ENCODE measurements at regions not wholly inside any gene's neighbourhood (a gene's known extent, or its start where the extent isn't known, plus 50 kb on each side); places are given as distances from the start of the nearest gene placed in this dataset.

- DNase-seq, result no peak
These were observed 173.9 kb upstream of the KLF3 start for GRCh38 chr4:38489924-38490639.

DNA sequence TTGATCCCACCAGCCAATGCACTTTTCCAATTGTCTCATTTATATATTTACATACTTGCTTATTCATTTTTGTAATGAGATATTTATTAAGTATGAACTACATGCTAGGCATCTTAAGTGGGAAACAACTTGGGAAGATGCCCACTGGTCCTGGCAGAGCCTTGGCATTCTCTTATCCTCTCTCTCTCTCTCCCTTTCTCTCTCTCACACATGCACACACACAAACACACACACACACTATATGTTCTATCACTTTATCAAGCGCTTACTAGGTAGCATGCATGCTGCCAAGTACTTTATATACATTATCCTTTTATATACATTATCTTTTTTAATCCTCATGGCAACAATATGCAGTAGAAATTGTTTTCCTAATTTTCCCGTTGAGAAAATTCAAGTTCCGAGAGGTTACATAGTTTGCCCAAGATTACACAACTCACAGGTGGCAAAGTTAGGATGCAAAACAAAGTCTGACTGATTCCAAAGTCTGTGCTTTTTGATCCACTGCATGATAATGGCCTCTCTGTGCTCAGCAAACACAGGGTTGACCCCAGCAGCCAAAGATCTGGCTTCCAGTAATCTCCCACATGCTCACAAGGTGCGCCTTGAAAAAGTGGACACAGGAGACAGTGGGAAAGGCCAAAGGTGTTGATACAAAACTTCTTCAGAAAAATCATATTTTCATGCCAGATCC is 173.1 kb upstream of the KLF3 start:
- no peak for DNase-seq

DNA sequence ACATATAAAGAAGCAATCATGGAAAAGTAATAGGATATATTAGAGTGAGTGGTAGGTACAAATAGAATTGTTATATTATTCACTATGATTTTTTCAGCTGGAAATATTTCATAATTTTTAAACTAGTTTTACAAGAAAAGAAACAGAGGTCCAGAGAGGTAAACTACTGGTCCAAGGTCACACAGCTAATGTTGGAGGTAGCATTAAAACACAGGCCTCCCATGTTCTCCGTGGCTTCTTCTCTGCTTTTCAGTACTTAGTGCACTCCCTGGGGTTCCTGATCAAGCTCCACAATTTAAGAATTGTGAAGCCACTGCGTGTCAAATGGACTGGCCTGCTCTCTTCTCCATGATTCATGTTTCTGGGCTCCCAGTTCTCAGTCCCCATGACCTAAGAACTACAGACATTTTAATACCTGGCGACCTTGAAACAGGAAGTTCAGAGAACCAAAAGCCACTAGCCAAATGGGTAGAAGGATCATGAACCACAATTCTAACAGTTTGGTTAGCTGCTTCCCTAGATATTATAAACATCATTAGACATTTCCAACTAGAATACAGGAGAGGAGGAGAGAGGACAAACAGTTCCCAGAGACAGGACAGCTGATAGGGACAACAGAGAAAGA is 172.0 kb upstream of the KLF3 start:
- no peak for DNase-seq

DNA sequence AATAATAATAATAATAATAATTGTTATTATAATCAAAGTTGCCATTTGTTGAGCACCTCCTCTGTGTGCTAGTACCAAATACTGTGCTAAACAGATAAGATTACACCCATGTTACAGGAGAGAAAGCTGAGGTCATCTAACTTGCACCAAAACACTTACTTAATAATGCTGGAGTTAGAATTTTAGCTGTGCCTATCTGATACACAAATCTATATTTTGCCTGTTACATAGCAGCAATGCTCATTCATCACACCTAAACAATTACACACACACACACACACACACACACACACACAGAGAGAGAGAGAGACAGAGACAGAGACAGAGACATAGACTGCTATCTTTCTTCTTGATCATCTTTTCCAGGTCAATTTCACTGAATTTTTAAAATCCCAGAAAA is 170.9 kb upstream of the KLF3 start:
- DNase-seq, result no peak

- DNase-seq, result no peak
These were observed 168.6 kb upstream of the KLF3 start for GRCh38 chr4:38495446-38495845.

- DNase-seq, result no peak
These were observed 166.9 kb upstream of the KLF3 start for GRCh38 chr4:38497121-38497520.

DNA sequence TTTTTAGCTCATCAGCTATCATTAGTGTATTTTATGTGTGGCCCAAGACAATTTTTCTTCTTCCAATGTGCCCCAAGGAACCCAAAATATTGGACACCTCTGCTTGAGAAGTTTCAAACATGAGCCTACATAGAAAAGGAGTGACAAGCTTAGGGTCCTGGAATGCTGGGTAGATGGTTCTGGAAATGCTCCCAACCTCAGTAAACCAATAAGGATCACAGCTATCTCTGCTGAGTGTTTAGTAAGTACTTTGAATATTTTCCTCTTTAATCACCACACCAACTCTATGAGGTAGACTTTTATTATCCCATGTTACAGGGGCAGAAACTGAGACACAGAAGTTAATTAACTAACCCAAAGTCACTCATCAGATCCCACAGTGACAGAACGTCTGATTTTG is 164.9 kb upstream of the KLF3 start:
- no peak for DNase-seq

DNA sequence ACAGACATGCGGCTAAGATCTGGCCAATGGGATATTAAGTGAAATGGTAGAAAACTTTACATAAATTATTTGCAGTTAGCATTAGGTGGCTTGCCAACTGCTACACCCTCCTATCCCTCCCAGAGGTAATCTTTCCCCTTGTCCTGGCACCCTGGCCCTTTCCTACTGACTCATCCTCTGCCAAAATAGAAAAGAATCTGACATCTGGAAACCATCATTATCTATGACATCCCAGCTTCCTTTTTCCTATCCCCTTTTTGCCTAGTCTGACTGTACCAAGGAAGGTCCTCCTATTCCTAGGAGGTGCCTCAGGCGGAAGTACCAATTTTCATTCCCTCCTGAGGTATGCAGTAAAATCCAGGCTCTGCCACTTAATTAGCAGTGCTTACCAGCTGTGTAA is 163.6 kb upstream of the KLF3 start:
- DNase-seq, result no peak

DNA sequence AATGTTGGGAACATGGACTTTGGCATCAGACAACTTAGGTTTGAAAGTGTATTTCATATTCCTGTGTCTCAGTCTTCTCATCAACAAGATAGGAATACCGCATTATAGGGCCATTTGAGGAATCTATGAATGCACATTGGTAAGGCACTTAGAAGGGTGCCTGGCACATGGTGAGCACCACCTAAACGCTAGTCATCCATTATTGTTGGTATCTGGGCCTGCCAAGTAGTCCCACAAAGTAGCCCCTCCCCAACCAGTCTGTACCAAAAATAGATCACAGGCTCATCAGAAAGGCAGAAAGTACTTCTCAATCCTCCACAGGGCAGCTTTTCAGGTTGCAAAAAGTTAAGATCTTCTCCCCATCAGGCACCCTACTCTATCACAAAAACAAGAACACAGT is 162.3 kb upstream of the KLF3 start:
- no peak for DNase-seq

DNA sequence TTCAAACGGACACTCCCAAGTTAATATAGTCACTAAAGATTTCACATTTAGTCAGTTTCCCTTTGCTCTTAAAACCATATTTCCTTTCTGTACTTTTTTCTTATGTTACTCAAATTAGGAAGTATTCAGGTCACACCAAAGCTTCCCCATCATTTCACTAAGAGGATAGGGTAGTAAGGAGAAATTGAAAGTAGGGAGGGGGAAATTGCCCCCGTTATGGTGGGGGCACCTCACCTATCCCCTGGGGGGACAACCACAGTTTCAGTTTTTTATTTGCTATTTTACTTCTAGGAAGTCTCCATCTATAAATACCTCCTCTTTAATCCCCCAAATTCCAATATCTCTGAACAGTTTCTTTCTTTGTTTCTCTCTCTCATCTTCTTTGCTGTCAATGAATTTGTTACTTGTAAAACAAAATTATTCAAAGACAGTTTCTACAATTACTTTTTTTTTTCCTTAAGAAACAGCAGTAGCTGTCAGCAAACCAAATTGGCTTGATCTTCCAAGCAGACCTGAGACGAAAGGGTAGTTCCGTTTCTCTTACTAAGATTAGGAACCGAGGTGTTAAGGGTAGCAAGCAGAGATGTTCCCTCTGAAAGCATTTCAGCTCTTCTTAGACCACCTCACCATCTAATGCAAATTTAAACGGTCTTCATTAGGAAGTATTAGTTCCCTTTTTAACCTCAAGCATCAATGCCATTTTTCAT is 160.2 kb upstream of the KLF3 start:
- no peak for DNase-seq

DNA sequence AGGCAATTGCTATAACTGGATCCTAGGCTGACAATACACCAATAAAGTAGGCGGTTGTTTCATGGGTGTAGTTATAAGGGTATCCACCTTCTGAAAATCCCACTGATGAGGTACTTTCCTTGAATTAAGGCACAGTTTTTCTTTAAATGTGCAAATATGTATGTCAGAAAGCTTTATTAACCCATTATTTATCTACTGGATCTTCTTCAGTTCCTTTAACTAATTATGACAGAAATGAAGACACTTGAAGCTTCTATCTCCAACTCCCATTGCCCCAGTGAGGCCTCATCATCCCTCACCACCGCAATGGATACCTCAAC is 159.6 kb upstream of the KLF3 start:
- no peak for DNase-seq

DNA sequence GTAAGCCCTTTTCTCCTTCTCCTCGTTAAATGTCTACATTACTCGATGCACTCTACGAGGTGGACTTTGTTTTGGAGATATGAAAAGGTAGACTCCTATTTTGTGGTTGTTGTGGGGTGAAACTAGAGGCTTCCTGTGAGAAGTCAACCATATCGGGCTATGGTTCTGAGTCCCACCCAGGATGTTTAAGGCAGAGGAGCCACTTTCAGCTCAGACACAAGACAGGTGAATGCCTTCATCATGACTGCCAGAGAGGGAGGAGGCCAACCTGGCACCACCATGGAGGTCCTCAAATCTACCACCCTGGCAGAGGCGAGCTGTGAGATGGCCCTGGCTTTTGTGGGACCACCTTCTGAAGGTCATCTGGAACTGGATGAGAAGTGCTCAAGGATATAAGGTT is 154.4 kb upstream of the KLF3 start:
- DNase-seq, result peak; percentile 31

- no peak for DNase-seq
These were observed 153.8 kb upstream of the KLF3 start for GRCh38 chr4:38510201-38510600.

- DNase-seq, result no peak
These were observed 152.3 kb upstream of the KLF3 start for GRCh38 chr4:38511702-38512101.

- DNase-seq, result no peak
These were observed 151.2 kb upstream of the KLF3 start for GRCh38 chr4:38512840-38513239.

- DNase-seq, result peak; percentile 31
These were observed 149.4 kb upstream of the KLF3 start for GRCh38 chr4:38514465-38515146.

- no peak for DNase-seq
These were observed 147.8 kb upstream of the KLF3 start for GRCh38 chr4:38516190-38516589.

- no peak for DNase-seq
These were observed 144.3 kb upstream of the KLF3 start for GRCh38 chr4:38519666-38520065.

DNA sequence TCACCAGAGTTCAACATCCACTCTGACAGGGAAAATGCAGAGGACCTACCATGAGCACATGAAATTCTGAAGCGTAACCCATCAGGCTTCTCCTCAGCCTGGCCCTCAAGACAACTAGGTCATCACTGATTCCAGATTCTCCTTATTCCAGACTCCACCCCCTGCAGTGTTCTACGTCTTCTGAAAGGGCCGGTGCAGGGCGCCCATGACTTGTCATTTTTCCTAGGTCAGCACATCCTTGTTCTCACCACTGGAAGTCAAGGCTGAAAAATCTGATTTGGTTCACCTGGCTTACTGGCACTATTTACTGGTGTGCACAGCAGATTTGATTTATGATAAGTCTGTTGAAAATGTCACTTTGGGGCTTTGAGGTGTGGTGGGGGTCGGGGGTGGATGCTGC is 140.9 kb upstream of the KLF3 start:
- DNase-seq, result no peak

- peak; percentile 68 for DNase-seq
These were observed 140.2 kb upstream of the KLF3 start for GRCh38 chr4:38523524-38524448.

- DNase-seq, result no peak
These were observed 137.6 kb upstream of the KLF3 start for GRCh38 chr4:38526412-38526811.
